K562 (cell line): ENCODE measurements at regions not wholly inside any gene's neighbourhood (a gene's known extent, or its start where the extent isn't known, plus 50 kb on each side); places are given as distances from the start of the nearest gene placed in this dataset.

Experiments
- ATAC-seq: fragments of 200-7000 bp; cut with Tn5 transposase; 3 replicates; pipeline ENCODE4 v1.9.1; 2020; ENCODE audit warnings: moderate library complexity
- BruUV-seq: library from RNA; stranded (reverse); fragments of 400-500 nt; replicated peaks from 2 replicates; lab custom pipeline; 2021; lab: Mats Ljungman, UMichigan
- CTCF ChIA-PET: fragments of 300-600 bp; formaldehyde crosslinking; extraction: SDS; loops from one replicate; lab custom pipeline; 2021; ENCODE audit warnings: low intra/inter-chr PET ratio; lab: Yijun Ruan, JAX
- POLR2A ChIA-PET: fragments of 300-600, 350-650 bp; sonication (Branson Sonifier 250); formaldehyde crosslinking; extraction: SDS; loops from one replicate; lab custom pipeline; 2021; ENCODE audit warnings: antibody characterized with exemption, inconsistent platforms; lab: Yijun Ruan, JAX
- DNase-seq, 4 experiments: peaks; one replicate each; pipeline versions ENCODE4 v3.0.0 to v3.0.0-alpha.2; 2011 to 2018; ENCODE audit warnings: low spot score in 3 of 4, mixed read lengths in 3 of 4; ENCODE audit errors: extremely low read depth in 1 of 4
- FAIRE-seq: peaks from 2 replicates; lab custom pipeline; 2011; peaks lifted over from hg19 to GRCh38; lab: Jason Lieb, UNC
- H2AFZ ChIP-seq: 2 replicates; pipeline ENCODE4 v1.6.0; 2011; ENCODE audit warnings: low read depth, low read length, control low read depth, inconsistent platforms
- H3K27ac ChIP-seq: fragments of 200-600 bp; 3 replicates; pipeline ENCODE4 v1.8.0; 2011; ENCODE audit warnings: low read depth, mild to moderate bottlenecking, control low read depth, inconsistent platforms, low read length, moderate library complexity, mixed read lengths; ENCODE audit errors: extremely low read depth
- H3K27me3 ChIP-seq, 2 experiments: fragments of 300-600 bp in 1 of 2; 2 replicates in 1 of 2; 3 replicates in 1 of 2; pipeline versions ENCODE4 v1.6.0 to v1.8.0; 2011; ENCODE audit warnings: inconsistent platforms in 2 of 2, low read length in 2 of 2, mild to moderate bottlenecking in 1 of 2, mixed read lengths in 1 of 2, moderate library complexity in 1 of 2; ENCODE audit not compliant: control insufficient read depth in 2 of 2, insufficient read depth in 2 of 2
- H3K36me3 ChIP-seq: fragments of 300-600 bp; 3 replicates; pipeline ENCODE4 v1.8.0; 2011; ENCODE audit warnings: mild to moderate bottlenecking, low read length, inconsistent platforms; ENCODE audit not compliant: control insufficient read depth, insufficient read depth
- H3K4me1 ChIP-seq, 2 experiments: fragments of 200-600 bp in 1 of 2; replicated peaks in 1 of 2; 2 replicates in 1 of 2; 3 replicates in 1 of 2; pipeline versions ENCODE4 v1.5.1 to v1.8.0; 2011; ENCODE audit warnings: inconsistent platforms in 2 of 2, low read length in 2 of 2, mild to moderate bottlenecking in 1 of 2, mixed read lengths in 1 of 2, moderate library complexity in 1 of 2; ENCODE audit not compliant: control insufficient read depth in 2 of 2, insufficient read depth in 2 of 2
- H3K4me2 ChIP-seq: 2 replicates; pipeline ENCODE4 v1.6.1; 2011; ENCODE audit warnings: low read length, control low read depth, inconsistent platforms, mixed read lengths; ENCODE audit not compliant: insufficient read depth
- H3K4me3 ChIP-seq: fragments of 200-600 bp; sonication (generic), shearing (Covaris generic); 2 replicates; pipeline ENCODE4 v1.5.1; 2016; ENCODE audit warnings: control low read depth, inconsistent platforms
- H3K79me2 ChIP-seq: fragments of 200-600 bp; 3 replicates; pipeline ENCODE4 v1.8.0; 2011; ENCODE audit warnings: low read length, inconsistent platforms; ENCODE audit not compliant: control insufficient read depth, insufficient read depth
- H3K9ac ChIP-seq, 2 experiments: 2 replicates each; pipeline versions ENCODE4 v1.6.0 to v1.6.1; 2011; ENCODE audit warnings: low read depth in 2 of 2, low read length in 2 of 2, control low read depth in 1 of 2, inconsistent platforms in 1 of 2, mild to moderate bottlenecking in 1 of 2, mixed read lengths in 1 of 2; ENCODE audit not compliant: insufficient read depth in 1 of 2
- H3K9me1 ChIP-seq: one replicate; pipeline ENCODE4 v1.6.0; 2011; ENCODE audit warnings: inconsistent platforms, mild to moderate bottlenecking, low read length, moderate library complexity; ENCODE audit not compliant: control insufficient read depth, insufficient read depth
- H3K9me3 ChIP-seq: replicated peaks from 2 replicates; pipeline ENCODE4 v1.5.1; 2011; ENCODE audit warnings: low read depth, low read length, inconsistent platforms; ENCODE audit not compliant: control insufficient read depth, insufficient read depth
- H4K20me1 ChIP-seq: replicated peaks from 2 replicates; pipeline ENCODE4 v1.6.1; 2011; ENCODE audit warnings: low read length, inconsistent platforms, mixed read lengths; ENCODE audit not compliant: control insufficient read depth, insufficient read depth
- CLOCK ChIP-seq: fragments of 250-450 bp; sonication (Bioruptor Pico); IDR thresholded peaks from 2 replicates; pipeline ENCODE4 v1.4.0; 2020; ENCODE audit warnings: mild to moderate bottlenecking, moderate library complexity, borderline replicate concordance
- ELF1 ChIP-seq: fragments of 200-800 bp; sonication (Bioruptor generic); IDR thresholded peaks from 2 replicates; pipeline ENCODE4 v1.6.1; 2016; ENCODE audit warnings: missing genetic modification characterization, missing compliant biosample characterization
- IRF2 ChIP-seq: sonication (generic); formaldehyde crosslinking; IDR thresholded peaks from 2 replicates; pipeline ENCODE4 v1.8.1; 2022; ENCODE audit warnings: mild to moderate bottlenecking, missing genetic modification reagents
- KLF6 ChIP-seq: fragments of 250-450 bp; sonication (Bioruptor Pico); IDR thresholded peaks from 2 replicates; pipeline ENCODE4 v1.4.0; 2020; ENCODE audit warnings: mild to moderate bottlenecking, moderate library complexity, borderline replicate concordance
- NFATC3 ChIP-seq: fragments of 450-650 bp; IDR thresholded peaks from 2 replicates; pipeline ENCODE4 v1.6.1; 2017; ENCODE audit warnings: mild to moderate bottlenecking
- NR3C1 ChIP-seq: sonication (generic); formaldehyde crosslinking; IDR thresholded peaks from 2 replicates; pipeline ENCODE4 v1.8.1; 2022; ENCODE audit warnings: missing genetic modification reagents
- PTRF ChIP-seq: fragments of 450-650 bp; IDR thresholded peaks from 2 replicates; pipeline ENCODE4 v1.6.1; 2016; ENCODE audit warnings: mild to moderate bottlenecking, missing genetic modification characterization, missing compliant biosample characterization
- SMARCA4 ChIP-seq: fragments of 450-650 bp; IDR thresholded peaks from 2 replicates; pipeline ENCODE4 v1.6.1; 2016
- SNAPC5 ChIP-seq: fragments of 250-450 bp; sonication (Bioruptor Pico); IDR thresholded peaks from 2 replicates; pipeline ENCODE4 v1.8.0; 2021; ENCODE audit warnings: moderate library complexity, mild to moderate bottlenecking, inconsistent platforms
- ZBTB43 ChIP-seq: sonication (generic); formaldehyde crosslinking; IDR thresholded peaks from 2 replicates; pipeline ENCODE4 v1.8.0; 2023; ENCODE audit warnings: mild to moderate bottlenecking, missing genetic modification reagents
- ZKSCAN1 ChIP-seq: fragments of 150-350 bp; IDR thresholded peaks from 2 replicates; pipeline ENCODE4 v1.6.1; 2016; ENCODE audit warnings: low read depth, low read length
- WGBS: fragments of 100-300 bp; shearing (Covaris generic); methylation state at CpG from one replicate; pipeline ENCODE4 v1.1.6; 2016; ENCODE audit warnings: low coverage, mixed read lengths; ENCODE audit not compliant: insufficient coverage; ENCODE audit errors: missing lambda C conversion rate; 5-methylcytosine and 5-hydroxymethylcytosine counted together
- in situ Hi-C: fragments of 300-500 bp; cut with MboI; formaldehyde crosslinking; loops from 4 replicates; pipeline ENCODE4 v1.15.0; 2018; ENCODE audit warnings: inconsistent platforms, mixed read lengths
- intact Hi-C: fragments of 100-400 bp; cut with micrococcal nuclease; formaldehyde crosslinking; loops from 2 replicates; pipeline ENCODE4 v1.14.2; 2022
- TF ChIP-seq, protein P1 (sequence below), 2 experiments: fragments of 450-650 bp in 1 of 2; sonication (generic) in 1 of 2; formaldehyde crosslinking in 1 of 2; IDR thresholded peaks in 1 of 2; conservative IDR thresholded peaks in 1 of 2; 2 replicates each; pipeline versions ENCODE4 v1.6.1 to v1.8.1; 2016 to 2023; ENCODE audit warnings: mild to moderate bottlenecking in 2 of 2, moderate library complexity in 2 of 2, inconsistent platforms in 1 of 2, missing genetic modification reagents in 1 of 2
- TF ChIP-seq, protein P2 (sequence below): sonication (generic); formaldehyde crosslinking; IDR thresholded peaks from 2 replicates; pipeline ENCODE4 v1.4.0; 2020; ENCODE audit warnings: mild to moderate bottlenecking, missing genetic modification reagents

GRCh38 chr5:166959766-166960165 is 1331.7 kb upstream of the WWC1 start:
- FAIRE-seq (no peak), ATAC-seq (no peak), DNase-seq (no peak)
- Histone ChIP-seq H3K9me1 (no peaks in the 10 kb centered on the region), H3K4me1 (no peaks in the 10 kb centered on the region), H3K4me2 (no peak overlapping the region), H4K20me1 (no peaks in the 10 kb centered on the region), H3K9ac (no peak overlapping the region), H3K9me3 (no peaks in the 10 kb centered on the region), H3K4me3 (no peak overlapping the region), H3K27ac (no peak overlapping the region), H2AFZ (no peak overlapping the region), H3K27me3 (no peaks in the 10 kb centered on the region), H3K36me3 (no peaks in the 10 kb centered on the region), H3K79me2 (no peaks in the 10 kb centered on the region)
- in situ Hi-C loops (no loop called here), intact Hi-C loops (no loop called here)
- ChIA-PET POLR2A (no interaction called here), CTCF (no interaction called here)
- TF ChIP-seq SMARCA4, result no peak
- no peak for TF ChIP-seq NFATC3
- TF ChIP-seq, protein P1, sequence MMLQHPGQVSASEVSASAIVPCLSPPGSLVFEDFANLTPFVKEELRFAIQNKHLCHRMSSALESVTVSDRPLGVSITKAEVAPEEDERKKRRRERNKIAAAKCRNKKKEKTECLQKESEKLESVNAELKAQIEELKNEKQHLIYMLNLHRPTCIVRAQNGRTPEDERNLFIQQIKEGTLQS (IDR thresholded peaks at IDR 0.05), result no peak
- TF ChIP-seq, protein P1 (CRISPR knock-in tag; conservative IDR thresholded peaks at IDR 0.05), result no peak
- TF ChIP-seq PTRF (tag), result no peak
- no peak for TF ChIP-seq ELF1 (tag)
- TF ChIP-seq SNAPC5, result no peak
- TF ChIP-seq IRF2 (CRISPR knock-in tag), result no peak
- TF ChIP-seq NR3C1 (CRISPR knock-in tag), result no peak
- TF ChIP-seq, protein P2, sequence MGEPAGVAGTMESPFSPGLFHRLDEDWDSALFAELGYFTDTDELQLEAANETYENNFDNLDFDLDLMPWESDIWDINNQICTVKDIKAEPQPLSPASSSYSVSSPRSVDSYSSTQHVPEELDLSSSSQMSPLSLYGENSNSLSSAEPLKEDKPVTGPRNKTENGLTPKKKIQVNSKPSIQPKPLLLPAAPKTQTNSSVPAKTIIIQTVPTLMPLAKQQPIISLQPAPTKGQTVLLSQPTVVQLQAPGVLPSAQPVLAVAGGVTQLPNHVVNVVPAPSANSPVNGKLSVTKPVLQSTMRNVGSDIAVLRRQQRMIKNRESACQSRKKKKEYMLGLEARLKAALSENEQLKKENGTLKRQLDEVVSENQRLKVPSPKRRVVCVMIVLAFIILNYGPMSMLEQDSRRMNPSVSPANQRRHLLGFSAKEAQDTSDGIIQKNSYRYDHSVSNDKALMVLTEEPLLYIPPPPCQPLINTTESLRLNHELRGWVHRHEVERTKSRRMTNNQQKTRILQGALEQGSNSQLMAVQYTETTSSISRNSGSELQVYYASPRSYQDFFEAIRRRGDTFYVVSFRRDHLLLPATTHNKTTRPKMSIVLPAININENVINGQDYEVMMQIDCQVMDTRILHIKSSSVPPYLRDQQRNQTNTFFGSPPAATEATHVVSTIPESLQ, result no peak
- TF ChIP-seq ZBTB43, result no peak
- TF ChIP-seq KLF6, result no peak
- no peak for TF ChIP-seq CLOCK (CRISPR knock-in tag)
- no peak for TF ChIP-seq ZKSCAN1
- 0% methylated on average over 1 of the region's 1 CpG for WGBS
- BruUV-seq, result no TSS peak
